Adrenal gland (tissue), 9 donors: ENCODE measurements at regions not wholly inside any gene's neighbourhood (a gene's known extent, or its start where the extent isn't known, plus 50 kb on each side); places are given as distances from the start of the nearest gene placed in this dataset.

Source experiments
- DNase-seq, 7 donors: peaks; one replicate each; pipeline ENCODE4 v3.0.0-alpha.2; 2019 to 2020
- H3K27ac ChIP-seq, 5 donors: fragments of 200-600 bp; sonication (generic) in 4 of 5; 1 replicate in 3 of 5; 2 replicates in 2 of 5; pipeline versions ENCODE4 v1.5.1 to v1.8.0; 2016 to 2020; ENCODE audit warnings: mild to moderate bottlenecking in 1 of 5
- H3K27me3 ChIP-seq: fragments of 200-600 bp; 2 replicates; pipeline ENCODE4 v1.8.0; 2021
- H3K36me3 ChIP-seq, 2 donors: fragments of 200-600 bp; replicated peaks in 1 of 2; 1 replicate in 1 of 2; 2 replicates in 1 of 2; pipeline versions ENCODE4 v1.5.1 to v1.8.0; 2018 to 2022
- H3K4me1 ChIP-seq, 2 donors: fragments of 200-600 bp; replicated peaks in 1 of 2; 1 replicate in 1 of 2; 2 replicates in 1 of 2; pipeline versions ENCODE4 v1.5.1 to v1.8.0; 2018 to 2021
- H3K4me3 ChIP-seq, 4 donors: fragments of 200-600 bp; sonication (generic) in 3 of 4; one replicate each; pipeline ENCODE4 v1.5.1; 2016 to 2018
- H3K9me3 ChIP-seq, 3 donors: fragments of 200-600 bp; sonication (generic) in 1 of 3; replicated peaks in 1 of 3; 1 replicate in 2 of 3; 2 replicates in 1 of 3; pipeline versions ENCODE4 v1.5.1 to v1.8.0; 2016 to 2021
- CTCF ChIP-seq, 6 experiments: fragments of 450-650 bp in 4 of 6; fragments of 200-600 bp in 2 of 6; sonication (generic) in 1 of 6; IDR thresholded peaks; 1 replicate in 5 of 6; 2 replicates in 1 of 6; pipeline versions ENCODE4 v1.5.1 to v1.8.0; 2016 to 2021; ENCODE audit warnings: antibody characterized with exemption in 6 of 6, mild to moderate bottlenecking in 2 of 6, moderate library complexity in 1 of 6
- POLR2A ChIP-seq, 2 donors: fragments of 450-650 bp; IDR thresholded peaks; one replicate each; pipeline ENCODE4 v1.6.1; 2017; ENCODE audit warnings: antibody characterized with exemption in 2 of 2, mild to moderate bottlenecking in 2 of 2, moderate library complexity in 1 of 2
- WGBS, 4 donors: extraction: QIAGEN DNeasy Blood & Tissue Kit in 2 of 4; methylation state at CpG; one replicate each; pipeline versions ENCODE4 v1.1.5 to v1.1.7; 2013 to 2017; 5-methylcytosine and 5-hydroxymethylcytosine counted together
- intact Hi-C, 2 donors: fragments of 100-400 bp; cut with DNase I; formaldehyde crosslinking; loops; one replicate each; pipeline versions ENCODE4 v1.14.1 to v1.15.0; 2022 to 2023
- donor health status: healthy with polysubstance abuse.
- donor health status: Bipolar disorder and iron deficiency.
- donor health status: DM: yes; HTN: yes; CAD: no.
- donor health status: DM: no; HTN: no; CAD: no.
- donor health status: DM: no; HTN: no; CAD: no.

DNA sequence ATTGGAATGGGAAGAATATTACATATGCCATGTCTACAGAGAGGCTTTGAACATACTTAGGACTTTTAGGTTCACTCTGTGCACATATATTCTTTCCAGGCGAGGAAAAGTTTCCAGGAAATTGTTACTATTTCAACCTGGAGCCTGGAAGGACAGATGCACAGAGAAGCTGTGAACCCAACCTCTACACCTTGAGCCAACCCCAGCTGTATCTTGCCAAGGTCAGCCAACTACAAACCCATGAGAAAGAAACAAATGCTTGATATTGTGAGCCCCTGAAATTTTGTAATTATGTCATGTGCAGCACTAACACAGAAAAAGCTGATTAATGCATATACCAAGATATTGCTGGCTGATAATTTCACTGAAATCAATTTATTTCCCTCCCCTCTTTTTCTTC, 404.9 kb downstream of the GLRX3 start:
- no peak for DNase-seq
- H3K4me1 ChIP-seq: no peaks in the 10 kb centered on the region
- TF ChIP-seq POLR2A (IDR thresholded peaks at IDR 0.05) (no peak), CTCF (IDR thresholded peaks at IDR 0.05) (no peak)
- H3K4me3 ChIP-seq: no peak overlapping the region
- H3K27me3 ChIP-seq: peaks cover 16% of the 10 kb centered on the region
- intact Hi-C loops: no loop called here
- 53 to 82% (median 79%) methylated on average over 1 of the region's 1 CpG for WGBS, 4 donors
- H3K36me3 ChIP-seq: no peaks in the 10 kb centered on the region
- no peak overlapping the region for H3K27ac ChIP-seq
- no peaks in the 10 kb centered on the region for H3K9me3 ChIP-seq

DNA sequence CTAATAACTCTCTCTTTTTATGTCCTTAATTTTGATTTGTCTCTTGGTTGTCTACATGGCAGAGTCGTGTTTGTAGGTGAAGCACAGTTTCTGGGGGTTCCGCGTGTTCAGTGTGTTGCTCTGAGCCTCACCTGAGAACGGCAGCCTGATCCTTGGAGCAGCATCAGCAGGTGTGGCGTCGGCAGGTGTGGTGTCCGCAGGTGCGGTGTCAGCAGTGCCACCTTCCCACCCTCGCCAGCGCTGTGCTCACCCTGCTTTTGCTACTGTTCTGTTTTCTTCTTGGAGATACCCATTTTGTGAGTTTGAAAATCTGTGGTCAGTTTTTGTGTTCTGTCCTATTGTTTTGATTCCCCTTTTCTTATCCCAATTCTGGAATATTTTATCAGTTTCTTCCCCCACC, 406.6 kb downstream of the GLRX3 start:
- H3K36me3 ChIP-seq: no peaks in the 10 kb centered on the region
- no peak for DNase-seq
- H3K27me3 ChIP-seq: peaks cover 22% of the 10 kb centered on the region
- WGBS, 4 donors: 73 to 78% (median 75%) methylated on average over 10 of the region's 10 CpGs
- no peak overlapping the region for H3K4me3 ChIP-seq
- TF ChIP-seq POLR2A (IDR thresholded peaks at IDR 0.05) (no peak), CTCF (IDR thresholded peaks at IDR 0.05) (no peak)
- H3K4me1 ChIP-seq: no peaks in the 10 kb centered on the region
- intact Hi-C loops: no loop called here
- H3K9me3 ChIP-seq: no peaks in the 10 kb centered on the region
- H3K27ac ChIP-seq: no peak overlapping the region

DNA sequence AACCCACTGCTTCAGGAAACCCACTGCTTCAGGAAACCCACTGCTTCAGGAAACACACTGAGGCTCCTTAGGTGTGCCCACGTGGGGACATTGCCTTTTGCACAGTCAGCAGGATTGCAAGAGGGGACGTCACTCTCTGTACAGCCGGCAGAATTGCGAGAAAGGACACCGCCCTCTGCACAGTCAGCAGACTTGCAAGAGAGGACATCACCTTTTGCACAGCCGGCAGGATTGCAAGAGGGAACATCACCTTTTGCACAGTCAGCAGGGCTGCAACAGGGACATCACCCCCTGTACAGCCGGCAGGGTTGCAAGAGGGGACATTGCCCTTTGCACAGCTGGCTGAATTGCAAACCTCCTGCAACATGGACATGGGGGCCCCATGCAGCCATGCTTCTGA, 407.6 kb downstream of the GLRX3 start:
- Histone ChIP-seq H3K36me3 (no peaks in the 10 kb centered on the region), H3K27me3 (peaks cover 25% of the 10 kb centered on the region), H3K4me1 (no peaks in the 10 kb centered on the region), H3K4me3 (no peak overlapping the region), H3K9me3 (no peaks in the 10 kb centered on the region), H3K27ac (no peak overlapping the region)
- TF ChIP-seq CTCF (IDR thresholded peaks at IDR 0.05): no peak
- TF ChIP-seq POLR2A (IDR thresholded peaks at IDR 0.05): no peak
- intact Hi-C loops: no loop called here
- no peak for DNase-seq
- WGBS, 4 donors: 65 to 79% (median 72%) methylated on average over 5 to 7 of the region's 7 CpGs

- Histone ChIP-seq H3K4me3 (no peak overlapping the region), H3K27me3 (peaks cover 30% of the 10 kb centered on the region), H3K27ac (no peak overlapping the region), H3K4me1 (no peaks in the 10 kb centered on the region), H3K36me3 (no peaks in the 10 kb centered on the region), H3K9me3 (no peaks in the 10 kb centered on the region)
- no peak for DNase-seq
- TF ChIP-seq POLR2A (IDR thresholded peaks at IDR 0.05): no peak
- TF ChIP-seq CTCF (IDR thresholded peaks at IDR 0.05): no peak
- intact Hi-C loops: no loop called here
- 26 to 36% (median 35%) methylated on average over 5 to 6 of the region's 6 CpGs for WGBS, 4 donors
These were observed 408.9 kb downstream of the GLRX3 start for GRCh38 chr10:130545122-130545521.
